ENCODE measurements at regions not wholly inside any gene's neighbourhood (a gene's known extent, or its start where the extent isn't known, plus 50 kb on each side); places are given as distances from the start of the nearest gene placed in this dataset.

- TF ChIP-seq GABPA (IDR thresholded peaks at IDR 0.05; ENCODE audit: low read depth) (no peak), POU2F2 (IDR thresholded peaks at IDR 0.05; ENCODE audit: borderline replicate concordance, low read depth, low read length) (no peak), POLR2A (IDR thresholded peaks at IDR 0.05; ENCODE audit: low read depth, low read length) (no peak), SMARCA5 (IDR thresholded peaks at IDR 0.05) (no peak), CTCF (IDR thresholded peaks at IDR 0.05 in 2 of 3, conservative IDR thresholded peaks at IDR 0.05 in 1 of 3; ENCODE audit: control insufficient read depth in 2 of 3, extremely low read depth in 1 of 3, insufficient read depth in 1 of 3, low read depth in 3 of 3, low read length in 3 of 3) (no peak), MAX (IDR thresholded peaks at IDR 0.05; ENCODE audit: low read depth, low read length) (no peak), ZNF207 (IDR thresholded peaks at IDR 0.05; ENCODE audit: borderline replicate concordance) (no peak), USF2 (IDR thresholded peaks at IDR 0.05; ENCODE audit: borderline replicate concordance, low read depth, low read length) (no peak), SIN3A (IDR thresholded peaks at IDR 0.05; ENCODE audit: low read depth, low read length) (no peak), ZNF274 (IDR thresholded peaks at IDR 0.05; ENCODE audit: insufficient read depth, insufficient read length) (no peak), ZBTB33 (IDR thresholded peaks at IDR 0.05) (no peak)
Measured at GRCh38 chr14:30267141-30267540, 291.8 kb upstream of the G2E3 start.

All from GM12878 (cell line).